ENCODE measurements at regions not wholly inside any gene's neighbourhood (a gene's known extent, or its start where the extent isn't known, plus 50 kb on each side); places are given as distances from the start of the nearest gene placed in this dataset.

DNA sequence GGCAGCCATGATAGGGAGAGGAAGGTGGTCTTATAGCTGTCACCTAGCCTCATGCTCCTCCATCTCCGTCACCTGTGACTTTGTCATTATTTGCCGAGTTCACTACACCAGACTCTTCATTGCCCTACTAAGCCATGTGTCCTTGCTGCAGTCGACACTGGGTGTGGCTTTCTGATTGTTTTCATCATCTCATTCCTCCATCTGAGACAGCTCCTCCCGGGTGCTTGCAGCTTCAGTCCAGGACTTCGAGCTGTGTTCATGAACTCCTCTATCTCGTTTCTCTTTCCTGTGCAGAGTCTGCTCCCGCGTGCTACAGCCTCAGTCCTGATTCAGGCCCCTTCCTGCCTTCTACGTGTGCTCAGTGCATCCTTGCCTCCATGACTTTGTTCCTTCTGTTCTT is 295.1 kb upstream of the TNP1 start (continued):
- TF ChIP-seq, protein P1, sequence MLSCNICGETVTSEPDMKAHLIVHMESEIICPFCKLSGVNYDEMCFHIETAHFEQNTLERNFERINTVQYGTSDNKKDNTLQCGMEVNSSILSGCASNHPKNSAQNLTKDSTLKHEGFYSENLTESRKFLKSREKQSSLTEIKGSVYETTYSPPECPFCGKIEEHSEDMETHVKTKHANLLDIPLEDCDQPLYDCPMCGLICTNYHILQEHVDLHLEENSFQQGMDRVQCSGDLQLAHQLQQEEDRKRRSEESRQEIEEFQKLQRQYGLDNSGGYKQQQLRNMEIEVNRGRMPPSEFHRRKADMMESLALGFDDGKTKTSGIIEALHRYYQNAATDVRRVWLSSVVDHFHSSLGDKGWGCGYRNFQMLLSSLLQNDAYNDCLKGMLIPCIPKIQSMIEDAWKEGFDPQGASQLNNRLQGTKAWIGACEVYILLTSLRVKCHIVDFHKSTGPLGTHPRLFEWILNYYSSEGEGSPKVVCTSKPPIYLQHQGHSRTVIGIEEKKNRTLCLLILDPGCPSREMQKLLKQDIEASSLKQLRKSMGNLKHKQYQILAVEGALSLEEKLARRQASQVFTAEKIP (CRISPR knock-in tag; IDR thresholded peaks at IDR 0.05; ENCODE audit: borderline replicate concordance), result no peak
- TF ChIP-seq NR2F2 (IDR thresholded peaks at IDR 0.05; ENCODE audit: borderline replicate concordance, low read depth) (no peak), KLF6 (CRISPR knock-in tag; IDR thresholded peaks at IDR 0.05) (no peak), YEATS4 (CRISPR knock-in tag; IDR thresholded peaks at IDR 0.05; ENCODE audit: borderline replicate concordance) (no peak), ZNF839 (CRISPR knock-in tag; IDR thresholded peaks at IDR 0.05; ENCODE audit: borderline replicate concordance) (no peak), MED13 (CRISPR knock-in tag; IDR thresholded peaks at IDR 0.05) (no peak), NCOA1 (CRISPR knock-in tag; IDR thresholded peaks at IDR 0.05) (no peak), ZNF720 (CRISPR knock-in tag; IDR thresholded peaks at IDR 0.05) (no peak)

DNA sequence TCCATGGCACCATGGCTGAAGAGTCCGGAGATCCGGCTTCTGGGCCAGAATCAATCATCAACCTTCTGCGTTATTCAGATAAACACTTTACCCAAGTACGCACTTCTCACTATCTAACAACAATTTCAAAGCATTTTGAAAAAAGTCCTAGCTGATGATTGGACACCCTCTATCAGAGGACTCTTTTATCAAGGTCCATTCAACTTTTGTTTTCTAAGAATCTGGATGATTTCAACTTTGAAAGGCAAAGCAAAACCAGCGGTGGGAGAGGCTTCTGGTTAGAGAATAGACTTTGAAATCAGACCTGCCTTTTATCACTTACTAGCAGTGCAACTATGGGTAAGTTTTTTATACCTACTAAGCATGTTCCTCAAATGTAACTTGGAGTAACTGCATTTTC is 293.6 kb upstream of the TNP1 start:
- in situ Hi-C loops (cut with HindIII; ENCODE audit: extremely low pct_ligation_motif_present, low pct_unique_long_range_greater_than_20kb), result no loop called here
- H3K4me2 ChIP-seq (ENCODE audit: low read depth, low read length), result no peak overlapping the region
- 20% methylated on average over 5 of the region's 5 CpGs for WGBS (ENCODE audit: low lambda C conversion rate)
- TF ChIP-seq, protein P2, sequence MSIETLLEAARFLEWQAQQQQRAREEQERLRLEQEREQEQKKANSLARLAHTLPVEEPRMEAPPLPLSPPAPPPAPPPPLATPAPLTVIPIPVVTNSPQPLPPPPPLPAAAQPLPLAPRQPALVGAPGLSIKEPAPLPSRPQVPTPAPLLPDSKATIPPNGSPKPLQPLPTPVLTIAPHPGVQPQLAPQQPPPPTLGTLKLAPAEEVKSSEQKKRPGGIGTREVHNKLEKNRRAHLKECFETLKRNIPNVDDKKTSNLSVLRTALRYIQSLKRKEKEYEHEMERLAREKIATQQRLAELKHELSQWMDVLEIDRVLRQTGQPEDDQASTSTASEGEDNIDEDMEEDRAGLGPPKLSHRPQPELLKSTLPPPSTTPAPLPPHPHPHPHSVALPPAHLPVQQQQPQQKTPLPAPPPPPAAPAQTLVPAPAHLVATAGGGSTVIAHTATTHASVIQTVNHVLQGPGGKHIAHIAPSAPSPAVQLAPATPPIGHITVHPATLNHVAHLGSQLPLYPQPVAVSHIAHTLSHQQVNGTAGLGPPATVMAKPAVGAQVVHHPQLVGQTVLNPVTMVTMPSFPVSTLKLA (IDR thresholded peaks at IDR 0.05), result no peak
- no peak for TF ChIP-seq MXD4 (CRISPR knock-in tag; IDR thresholded peaks at IDR 0.05)
- TF ChIP-seq, protein P3, sequence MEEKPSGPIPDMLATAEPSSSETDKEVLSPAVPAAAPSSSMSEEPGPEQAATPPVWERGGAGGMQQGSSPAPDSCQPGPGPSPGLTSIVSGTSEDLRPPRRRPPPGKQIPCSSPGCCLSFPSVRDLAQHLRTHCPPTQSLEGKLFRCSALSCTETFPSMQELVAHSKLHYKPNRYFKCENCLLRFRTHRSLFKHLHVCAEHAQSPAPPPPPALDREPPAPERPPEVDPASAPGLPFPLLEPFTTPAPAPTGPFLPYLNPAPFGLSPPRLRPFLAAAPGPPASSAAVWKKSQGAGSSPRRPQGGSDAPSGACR (CRISPR knock-in tag; IDR thresholded peaks at IDR 0.05), result no peak
- no peak for TF ChIP-seq TBP (CRISPR knock-in tag; IDR thresholded peaks at IDR 0.05)
- no peak for TF ChIP-seq HDAC1 (CRISPR knock-in tag; IDR thresholded peaks at IDR 0.05)
- TF ChIP-seq ZNF34 (CRISPR knock-in tag; IDR thresholded peaks at IDR 0.05; ENCODE audit: borderline replicate concordance), result no peak
- TF ChIP-seq SP140L (CRISPR knock-in tag; IDR thresholded peaks at IDR 0.05; ENCODE audit: borderline replicate concordance), result no peak
- no peak for TF ChIP-seq RBFOX2 (IDR thresholded peaks at IDR 0.05; ENCODE audit: low read depth, low read length)
- TF ChIP-seq, protein P4, sequence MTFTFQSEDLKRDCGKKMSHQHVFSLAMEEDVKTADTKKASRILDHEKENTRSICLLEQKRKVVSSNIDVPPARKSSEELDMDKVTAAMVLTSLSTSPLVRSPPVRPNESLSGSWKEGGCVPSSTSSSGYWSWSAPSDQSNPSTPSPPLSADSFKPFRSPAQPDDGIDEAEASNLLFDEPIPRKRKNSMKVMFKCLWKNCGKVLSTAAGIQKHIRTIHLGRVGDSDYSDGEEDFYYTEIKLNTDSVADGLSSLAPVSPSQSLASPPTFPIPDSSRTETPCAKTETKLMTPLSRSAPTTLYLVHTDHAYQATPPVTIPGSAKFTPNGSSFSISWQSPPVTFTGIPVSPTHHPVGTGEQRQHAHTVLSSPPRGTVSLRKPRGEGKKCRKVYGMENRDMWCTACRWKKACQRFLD (CRISPR knock-in tag; IDR thresholded peaks at IDR 0.05; ENCODE audit: borderline replicate concordance), result no peak

More for the DNA sequence above, 293.6 kb upstream of the TNP1 start:
- Histone ChIP-seq H3K4me3 (replicated peaks in 1 of 3; ENCODE audit: insufficient read depth in 1 of 3, low read depth in 2 of 3, low read length in 3 of 3) (no peak overlapping the region), H4K20me1 (ENCODE audit: insufficient read depth, low read length) (no peaks in the 10 kb centered on the region), H3K79me2 (ENCODE audit: insufficient read depth, low read length) (no peaks in the 10 kb centered on the region), H3K27ac (ENCODE audit: extremely low read length, insufficient read depth, low read length) (no peak overlapping the region), H3K4me1 (ENCODE audit: insufficient read depth, low read length) (no peaks in the 10 kb centered on the region), H3K36me3 (replicated peaks in 1 of 2; ENCODE audit: control insufficient read depth in 1 of 2, insufficient read depth in 2 of 2, low read length in 2 of 2) (no peaks in the 10 kb centered on the region), H3K27me3 (ENCODE audit: control insufficient read depth in 1 of 2, insufficient read depth in 2 of 2, low read length in 2 of 2) (peaks cover 2 to 15% of the 10 kb centered on the region in 2 experiments; a peak in 3 of 5 replicates), H3K9ac (ENCODE audit: insufficient read depth, low read depth, low read length) (no peak overlapping the region), H3K9me3 (ENCODE audit: low read length) (no peaks in the 10 kb centered on the region), H2AFZ (ENCODE audit: low read length) (no peak overlapping the region)
- DNase-seq (ENCODE audit: low spot score) (no peak), ATAC-seq (no peak), FAIRE-seq (no peak)
- intact Hi-C loops (cut with micrococcal nuclease; ENCODE audit: unreplicated experiment), result no loop called here
- CTCF ChIA-PET (ENCODE audit: low intra/inter-chr PET ratio, low total read pairs), result no interaction called here
- BruUV-seq (replicated peaks), result no TSS peak
- POLR2A ChIA-PET, result no interaction called here
